ENCODE measurements at regions not wholly inside any gene's neighbourhood (a gene's known extent, or its start where the extent isn't known, plus 50 kb on each side); places are given as distances from the start of the nearest gene placed in this dataset.
"Not testable (repeated sequence)": the region's sequence is repeated elsewhere in the genome, so short reads cannot be mapped to it uniquely, and the experiment has no call there.

GRCh38 chr14:28820677-28821076 is 54.1 kb downstream of the FOXG1 start:
- DNase-seq, result no peak

GRCh38 chr14:28821993-28822392 is 55.4 kb downstream of the FOXG1 start:
- no peak for DNase-seq

GRCh38 chr14:28823245-28823644 is 56.7 kb downstream of the FOXG1 start:
- no peak for DNase-seq

- DNase-seq, result no peak
Observed at GRCh38 chr14:28830115-28830534, 63.5 kb downstream of the FOXG1 start.

- peak; percentile 78 for DNase-seq
Observed at GRCh38 chr14:28831126-28831525, 64.5 kb downstream of the FOXG1 start.

- not testable (repeated sequence) for DNase-seq
Observed at GRCh38 chr14:28842569-28842968, 76.0 kb downstream of the FOXG1 start.

- no peak for DNase-seq
Observed at GRCh38 chr14:28867571-28867970, 101.0 kb downstream of the FOXG1 start.

DNA sequence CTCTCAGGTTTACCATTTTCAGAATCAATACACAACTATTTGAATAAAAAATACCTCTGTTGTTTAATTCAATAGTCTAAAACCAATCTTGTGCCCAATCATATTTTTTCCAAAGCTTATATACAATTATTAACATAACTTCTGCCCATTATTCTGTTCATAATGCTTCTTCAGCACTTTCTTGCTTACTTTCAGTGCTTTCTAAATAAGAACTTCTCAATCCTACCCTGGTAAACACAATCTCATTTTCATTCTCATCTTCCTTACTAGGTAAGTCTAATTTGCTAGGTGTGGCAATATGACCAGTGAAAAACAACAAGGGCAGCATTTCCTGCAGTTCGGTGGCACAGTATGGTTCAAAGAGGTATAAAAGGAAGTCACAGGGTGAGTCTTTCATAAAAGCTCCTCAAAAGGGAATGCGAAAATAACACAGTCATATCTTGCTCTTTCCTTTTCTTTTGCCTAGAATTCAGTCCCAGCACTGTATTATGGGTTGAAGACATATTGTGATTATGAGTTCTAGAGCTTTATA is 103.5 kb downstream of the FOXG1 start:
- no peak for DNase-seq

- no peak for DNase-seq
Observed at GRCh38 chr14:28875934-28876571, 109.5 kb downstream of the FOXG1 start.

- DNase-seq, result no peak
Observed at GRCh38 chr14:28876572-28876945, 110.0 kb downstream of the FOXG1 start.

- no peak for DNase-seq
Observed at GRCh38 chr14:28877923-28878322, 111.3 kb downstream of the FOXG1 start.

GRCh38 chr14:28879573-28879996 is 113.0 kb downstream of the FOXG1 start:
- DNase-seq, result no peak

- no peak for DNase-seq
Observed at GRCh38 chr14:28886940-28887339, 120.4 kb downstream of the FOXG1 start.

DNA sequence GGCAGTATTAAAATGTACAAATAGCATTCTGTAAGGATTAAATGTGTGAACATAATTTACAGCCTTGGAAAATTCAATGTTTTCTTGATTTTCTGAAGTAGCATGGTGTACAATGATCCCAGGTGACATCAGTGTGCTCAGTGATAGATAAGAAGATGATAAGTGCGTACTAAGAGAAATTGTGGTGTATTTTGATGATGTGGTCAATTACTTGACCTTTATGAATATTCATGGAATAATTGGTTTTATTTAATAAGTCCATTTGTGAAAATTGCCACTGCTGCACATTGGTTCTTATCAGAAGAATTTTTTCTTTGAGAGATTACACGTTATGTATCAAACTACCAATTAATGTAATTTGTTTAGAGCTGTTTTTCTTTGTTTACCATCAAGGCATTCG is 128.8 kb downstream of the FOXG1 start:
- no peak for DNase-seq

DNA sequence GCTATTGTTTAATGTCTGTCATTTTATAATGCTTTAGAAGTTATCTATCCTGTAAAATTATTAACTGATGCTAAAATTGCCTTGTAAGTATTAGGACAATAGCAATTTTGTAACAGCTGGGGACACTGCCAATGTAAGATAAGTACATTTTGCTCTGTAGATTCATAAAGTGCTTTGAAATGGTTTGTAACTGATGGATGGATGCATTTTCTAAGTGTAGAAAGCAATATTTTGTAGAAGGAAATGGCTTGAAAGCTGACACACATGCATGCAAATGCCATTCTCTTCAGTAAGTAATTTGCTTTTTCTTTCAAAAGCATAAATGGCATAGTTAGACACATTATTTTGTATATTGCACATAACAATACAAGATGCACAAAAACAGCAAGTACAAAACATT is 129.8 kb downstream of the FOXG1 start:
- DNase-seq, result no peak

DNA sequence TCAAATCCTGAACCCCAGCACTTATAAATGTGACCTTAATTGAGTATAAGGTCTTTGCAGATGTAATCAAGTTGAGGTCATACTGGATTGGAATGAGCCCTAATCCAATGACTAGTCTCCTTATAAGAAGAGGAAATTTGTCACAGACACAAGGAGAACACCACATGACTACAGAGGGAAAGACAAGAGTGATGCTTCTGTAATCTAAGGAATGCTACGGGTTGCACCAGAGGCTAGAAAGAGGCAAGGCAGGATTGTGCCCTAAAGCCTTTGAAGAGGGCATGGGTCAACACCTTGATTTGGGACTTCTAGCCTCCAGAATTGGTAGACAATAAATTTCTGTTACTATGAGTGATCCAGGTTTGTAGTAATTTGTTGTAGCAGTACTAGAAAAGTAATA is 135.0 kb downstream of the FOXG1 start:
- no peak for DNase-seq

DNA sequence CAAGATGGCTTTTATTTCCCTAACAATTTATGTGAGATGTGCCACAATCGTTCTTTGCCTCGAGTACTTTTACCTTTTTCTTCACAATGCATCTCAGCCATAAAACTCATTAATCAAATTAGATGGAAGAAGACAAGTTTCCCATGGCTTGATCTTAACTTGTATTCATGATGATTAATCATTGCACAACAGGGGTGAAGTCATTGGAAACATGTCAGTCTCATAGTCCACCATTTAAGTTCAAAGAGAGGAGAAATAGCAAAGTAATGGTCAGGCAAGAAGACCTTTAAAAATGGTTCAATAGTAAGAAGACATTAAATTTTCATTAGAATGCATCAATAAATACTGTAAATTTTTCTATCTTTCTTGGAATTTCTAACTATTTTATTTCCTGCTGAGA is 136.3 kb downstream of the FOXG1 start:
- DNase-seq, result no peak

GRCh38 chr14:28911521-28911920 is 144.9 kb downstream of the FOXG1 start:
- DNase-seq, result no peak

GRCh38 chr14:28913056-28913455 is 146.5 kb downstream of the FOXG1 start:
- no peak for DNase-seq

DNA sequence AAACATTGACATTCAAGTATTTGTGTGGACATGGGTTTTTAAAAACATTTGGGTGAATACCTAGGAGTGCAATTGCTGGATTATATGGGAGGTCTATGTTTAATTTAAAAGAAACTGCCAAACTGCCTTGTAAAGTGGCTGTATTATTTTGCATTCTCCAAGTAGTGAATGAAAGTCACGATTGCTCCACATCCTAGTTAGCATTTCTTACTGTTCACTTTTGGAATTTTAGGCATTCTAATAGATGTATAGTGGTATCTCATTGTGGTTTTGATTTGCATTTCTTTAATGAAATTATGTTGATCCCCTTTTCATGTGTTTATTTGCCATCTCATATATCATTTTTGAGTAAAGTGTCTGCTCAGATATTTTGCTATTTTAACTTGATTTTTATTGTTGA is 159.5 kb downstream of the FOXG1 start:
- DNase-seq, result no peak

DNA sequence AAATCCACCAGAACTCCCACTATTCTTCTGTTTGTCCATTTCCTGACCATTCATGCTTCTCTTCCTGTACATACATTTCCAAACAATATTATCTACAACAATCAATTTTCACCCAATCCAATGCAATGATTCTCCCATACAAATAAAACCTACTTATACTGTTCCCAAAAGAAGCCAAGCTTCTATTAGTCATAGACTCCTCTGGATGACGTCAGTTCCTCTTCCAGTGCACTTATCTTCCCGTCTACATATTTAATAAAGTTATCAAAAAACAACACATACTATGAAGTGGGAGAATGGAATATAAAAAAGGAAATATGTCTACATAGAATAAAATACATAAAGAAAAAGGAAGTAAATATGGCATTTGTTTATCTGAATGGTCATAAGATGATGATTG is 165.4 kb downstream of the FOXG1 start:
- DNase-seq, result no peak

GRCh38 chr14:28936601-28937000 is 170.0 kb downstream of the FOXG1 start:
- no peak for DNase-seq

DNA sequence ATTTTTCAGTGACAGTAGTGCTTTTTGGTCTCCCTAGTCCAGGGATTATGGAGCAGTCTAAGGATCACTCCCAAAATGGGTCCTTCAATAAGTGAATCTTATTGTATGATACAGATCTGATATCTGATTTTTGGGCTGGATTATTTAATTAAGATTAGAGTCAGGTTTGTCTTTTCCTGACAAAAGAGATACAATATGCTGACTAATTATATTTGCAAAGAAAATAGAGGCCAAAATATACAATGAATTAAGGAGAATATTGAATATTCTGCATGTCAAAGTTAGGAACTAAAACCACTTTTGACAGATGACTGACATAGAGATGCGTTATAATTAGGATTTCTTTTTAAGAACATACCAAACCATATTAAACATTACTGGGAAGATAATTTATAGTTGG is 175.2 kb downstream of the FOXG1 start:
- no peak for DNase-seq

- no peak for DNase-seq
Observed at GRCh38 chr14:28944605-28945004, 178.0 kb downstream of the FOXG1 start.

DNA sequence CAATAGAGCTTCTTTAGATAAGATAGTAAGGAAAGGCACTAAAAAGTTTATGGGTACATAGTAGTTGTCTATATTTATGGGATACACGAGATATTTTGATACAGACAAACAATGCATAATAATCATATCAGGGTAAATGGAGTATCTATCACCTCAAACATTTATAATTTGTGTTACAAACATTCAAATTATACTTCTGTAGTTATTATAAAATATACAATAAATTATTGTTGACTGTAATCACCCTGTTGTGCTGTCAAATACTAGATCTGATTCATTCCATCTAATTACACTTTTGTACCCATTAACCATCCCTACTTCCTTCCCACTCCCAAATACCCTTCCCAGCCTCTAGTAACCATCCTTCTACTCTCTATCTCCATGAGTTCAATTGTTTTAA is 179.7 kb downstream of the FOXG1 start:
- DNase-seq, result no peak

Data from NCI-H524 treated with DMSO at 0.1 percent for 48 hours (cell line).